GM06990 (cell line): ENCODE measurements at regions not wholly inside any gene's neighbourhood (a gene's known extent, or its start where the extent isn't known, plus 50 kb on each side); places are given as distances from the start of the nearest gene placed in this dataset.

Experiments used
- DNase-seq: peaks from one replicate; pipeline ENCODE4 v3.0.0-alpha.2; 2011; ENCODE audit not compliant: insufficient read length; ENCODE audit errors: extremely low read depth
- H3K27me3 ChIP-seq: replicated peaks from 2 replicates; pipeline ENCODE4 v1.6.0; 2011; ENCODE audit warnings: low read length; ENCODE audit not compliant: control insufficient read depth, insufficient read depth
- H3K36me3 ChIP-seq: 2 replicates; pipeline ENCODE4 v1.5.1; 2011; ENCODE audit warnings: low read length; ENCODE audit not compliant: control insufficient read depth, insufficient read depth
- H3K4me3 ChIP-seq: replicated peaks from 2 replicates; pipeline ENCODE4 v1.5.1; 2011; ENCODE audit warnings: low read depth, mild to moderate bottlenecking, control low read depth, low read length
- TF ChIP-seq, protein P1 (sequence below): IDR thresholded peaks from 2 replicates; pipeline ENCODE4 v1.5.1; 2011; ENCODE audit warnings: low read length, control low read depth, mild to moderate bottlenecking, inconsistent platforms; ENCODE audit not compliant: insufficient read depth, poor library complexity, severe bottlenecking

- TF ChIP-seq, protein P1, sequence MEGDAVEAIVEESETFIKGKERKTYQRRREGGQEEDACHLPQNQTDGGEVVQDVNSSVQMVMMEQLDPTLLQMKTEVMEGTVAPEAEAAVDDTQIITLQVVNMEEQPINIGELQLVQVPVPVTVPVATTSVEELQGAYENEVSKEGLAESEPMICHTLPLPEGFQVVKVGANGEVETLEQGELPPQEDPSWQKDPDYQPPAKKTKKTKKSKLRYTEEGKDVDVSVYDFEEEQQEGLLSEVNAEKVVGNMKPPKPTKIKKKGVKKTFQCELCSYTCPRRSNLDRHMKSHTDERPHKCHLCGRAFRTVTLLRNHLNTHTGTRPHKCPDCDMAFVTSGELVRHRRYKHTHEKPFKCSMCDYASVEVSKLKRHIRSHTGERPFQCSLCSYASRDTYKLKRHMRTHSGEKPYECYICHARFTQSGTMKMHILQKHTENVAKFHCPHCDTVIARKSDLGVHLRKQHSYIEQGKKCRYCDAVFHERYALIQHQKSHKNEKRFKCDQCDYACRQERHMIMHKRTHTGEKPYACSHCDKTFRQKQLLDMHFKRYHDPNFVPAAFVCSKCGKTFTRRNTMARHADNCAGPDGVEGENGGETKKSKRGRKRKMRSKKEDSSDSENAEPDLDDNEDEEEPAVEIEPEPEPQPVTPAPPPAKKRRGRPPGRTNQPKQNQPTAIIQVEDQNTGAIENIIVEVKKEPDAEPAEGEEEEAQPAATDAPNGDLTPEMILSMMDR: no peak
- no peak for DNase-seq
- no peak overlapping the region for H3K4me3 ChIP-seq
- H3K27me3 ChIP-seq: no peaks in the 10 kb centered on the region
- no peaks in the 10 kb centered on the region for H3K36me3 ChIP-seq
Measured at GRCh38 chr13:95492044-95492801, 60.3 kb upstream of the CLDN10 start.

DNA sequence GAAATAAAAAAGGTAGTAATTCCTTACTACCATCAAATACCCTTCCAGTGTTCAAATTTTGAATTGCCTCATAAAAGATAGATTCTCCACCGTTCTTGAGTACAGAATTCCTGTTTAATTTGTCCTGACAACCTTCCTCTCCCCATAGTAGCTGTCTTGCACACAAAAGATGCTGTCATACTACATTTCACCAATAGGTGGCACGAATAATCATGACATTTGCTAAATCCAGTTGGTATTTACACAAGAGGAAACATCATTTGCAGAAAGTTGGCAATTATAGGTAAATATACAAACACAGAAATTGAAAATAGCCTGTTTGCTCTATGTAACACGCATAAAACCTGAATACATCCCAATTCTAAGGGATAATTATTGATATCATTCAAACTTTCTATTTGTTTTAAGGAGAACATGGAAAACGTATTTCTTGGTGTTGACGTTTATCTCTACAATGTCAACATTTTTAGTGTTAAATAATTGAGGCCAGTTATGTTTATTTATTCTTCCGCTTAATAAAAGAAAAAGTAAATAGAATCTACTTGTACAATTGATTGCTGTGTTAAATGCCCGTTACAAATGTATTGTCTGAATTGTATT lies 58.3 kb upstream of the CLDN10 start:
- no peak for DNase-seq
- H3K27me3 ChIP-seq: no peaks in the 10 kb centered on the region
- H3K36me3 ChIP-seq: no peaks in the 10 kb centered on the region
- H3K4me3 ChIP-seq: no peak overlapping the region
- TF ChIP-seq, protein P1: peak; percentile 54

DNA sequence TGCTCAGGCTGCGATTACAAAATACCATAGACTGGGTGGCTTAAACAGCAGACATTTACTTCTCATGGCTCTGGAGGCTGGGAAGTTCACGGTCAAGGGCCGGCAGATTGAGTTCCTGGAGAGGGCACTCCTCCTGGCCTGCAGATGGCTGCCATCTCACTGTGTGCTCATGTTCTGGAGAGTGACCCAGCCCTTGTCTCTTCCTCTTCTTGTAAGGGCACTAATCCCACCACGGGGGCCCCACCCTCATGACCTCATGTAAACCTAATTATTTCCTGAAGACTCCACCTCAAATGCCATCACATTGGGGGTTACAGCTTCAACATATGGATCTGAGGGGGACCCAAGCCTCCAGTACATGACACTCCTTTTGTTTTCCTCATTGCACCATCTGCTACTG lies 56.0 kb upstream of the CLDN10 start:
- no peak overlapping the region for H3K4me3 ChIP-seq
- DNase-seq: no peak
- no peaks in the 10 kb centered on the region for H3K36me3 ChIP-seq
- TF ChIP-seq, protein P1: no peak
- H3K27me3 ChIP-seq: no peaks in the 10 kb centered on the region

- DNase-seq: no peak
- H3K27me3 ChIP-seq: no peaks in the 10 kb centered on the region
- TF ChIP-seq, protein P1: no peak
- H3K4me3 ChIP-seq: no peak overlapping the region
- no peaks in the 10 kb centered on the region for H3K36me3 ChIP-seq
Measured at GRCh38 chr13:95497381-95497807, 55.1 kb upstream of the CLDN10 start.

DNA sequence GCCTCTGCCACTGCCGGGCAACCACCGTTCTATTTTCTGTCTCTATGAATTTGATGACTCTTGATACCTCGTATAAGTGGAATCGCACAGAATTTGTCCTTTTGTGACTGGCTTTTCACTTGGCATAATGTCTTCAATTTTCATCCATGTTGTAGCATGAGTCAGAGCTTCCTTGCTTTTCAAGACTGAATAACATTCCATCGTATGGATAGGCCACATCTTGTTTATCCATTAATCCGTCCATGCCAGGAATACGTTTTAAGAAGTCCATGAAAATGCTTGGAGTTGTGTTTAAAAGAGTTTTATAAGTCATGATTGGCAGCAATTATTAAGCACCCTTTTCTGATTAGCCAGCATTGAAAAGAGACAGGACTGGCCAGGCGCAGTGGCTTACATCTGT lies 53.6 kb upstream of the CLDN10 start:
- TF ChIP-seq, protein P1: no peak
- Histone ChIP-seq H3K4me3 (no peak overlapping the region), H3K27me3 (no peaks in the 10 kb centered on the region), H3K36me3 (no peaks in the 10 kb centered on the region)
- no peak for DNase-seq
